NCI-H1930 (cell line): ENCODE measurements at regions not wholly inside any gene's neighbourhood (a gene's known extent, or its start where the extent isn't known, plus 50 kb on each side); places are given as distances from the start of the nearest gene placed in this dataset.

Experiments
- DNase-seq, 2 experiments: peaks; one replicate each; lab custom pipeline; 2025; lab: John Stamatoyannopoulos, UW

DNA sequence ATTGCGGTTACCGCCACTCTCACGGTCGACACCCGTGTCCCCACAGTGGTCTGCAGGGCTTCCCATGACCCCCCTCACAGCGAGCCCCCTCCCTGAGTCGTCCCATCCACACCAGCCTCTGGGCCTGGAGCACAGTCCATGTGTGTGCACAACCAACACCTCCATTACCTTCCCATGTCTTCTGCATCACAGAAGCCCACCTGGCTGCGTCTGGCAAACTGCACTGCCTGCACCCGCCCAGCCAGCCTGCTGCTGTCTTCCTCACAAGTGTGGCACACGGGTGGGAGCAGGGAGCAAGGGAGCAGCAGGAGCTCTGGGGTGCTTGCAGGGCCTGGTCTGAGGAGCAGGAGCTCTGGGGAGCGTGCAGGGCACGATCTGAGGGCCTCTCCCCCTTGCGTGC, 415.3 kb upstream of the IRX4 start:
- no peak for DNase-seq

DNA sequence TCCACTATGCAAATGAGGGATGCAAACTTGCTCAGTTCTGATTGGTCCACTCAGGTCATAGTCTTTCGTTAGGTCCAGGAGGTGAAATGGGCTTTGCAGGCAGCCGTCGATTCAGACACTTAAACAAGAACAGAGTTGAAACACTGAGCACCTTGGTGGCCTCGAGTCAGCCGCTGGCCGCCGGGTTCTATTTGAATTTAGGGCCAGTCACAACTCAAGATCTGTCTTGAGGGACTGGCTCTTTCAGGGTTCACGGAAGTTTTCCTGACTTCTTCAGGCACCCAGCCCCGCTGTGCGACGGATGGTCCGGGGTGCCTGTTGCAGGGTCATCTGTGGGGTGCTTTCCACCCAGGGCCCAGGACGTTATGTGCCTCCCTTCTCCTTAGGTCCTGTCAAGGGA, 412.8 kb upstream of the IRX4 start:
- DNase-seq: no peak

DNA sequence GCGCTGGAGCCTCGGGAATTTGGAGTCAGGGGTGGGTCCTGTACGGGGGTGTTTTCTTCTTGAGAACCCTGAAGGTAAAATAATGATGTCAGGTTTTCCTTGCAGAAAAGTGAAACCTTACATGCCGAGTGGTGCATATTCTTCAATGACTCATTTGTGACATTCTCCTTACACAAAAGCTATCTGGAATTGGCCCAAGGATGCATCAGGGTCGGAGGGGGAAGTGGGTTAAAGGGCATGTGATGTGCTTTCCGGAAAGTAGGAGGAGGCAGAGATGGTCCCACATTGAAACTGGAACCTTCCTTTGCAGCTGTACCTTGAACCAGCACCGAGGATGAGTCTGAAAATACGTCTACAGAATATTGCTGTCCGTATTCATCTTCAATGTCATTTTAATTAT, 411.2 kb upstream of the IRX4 start:
- DNase-seq: no peak

DNA sequence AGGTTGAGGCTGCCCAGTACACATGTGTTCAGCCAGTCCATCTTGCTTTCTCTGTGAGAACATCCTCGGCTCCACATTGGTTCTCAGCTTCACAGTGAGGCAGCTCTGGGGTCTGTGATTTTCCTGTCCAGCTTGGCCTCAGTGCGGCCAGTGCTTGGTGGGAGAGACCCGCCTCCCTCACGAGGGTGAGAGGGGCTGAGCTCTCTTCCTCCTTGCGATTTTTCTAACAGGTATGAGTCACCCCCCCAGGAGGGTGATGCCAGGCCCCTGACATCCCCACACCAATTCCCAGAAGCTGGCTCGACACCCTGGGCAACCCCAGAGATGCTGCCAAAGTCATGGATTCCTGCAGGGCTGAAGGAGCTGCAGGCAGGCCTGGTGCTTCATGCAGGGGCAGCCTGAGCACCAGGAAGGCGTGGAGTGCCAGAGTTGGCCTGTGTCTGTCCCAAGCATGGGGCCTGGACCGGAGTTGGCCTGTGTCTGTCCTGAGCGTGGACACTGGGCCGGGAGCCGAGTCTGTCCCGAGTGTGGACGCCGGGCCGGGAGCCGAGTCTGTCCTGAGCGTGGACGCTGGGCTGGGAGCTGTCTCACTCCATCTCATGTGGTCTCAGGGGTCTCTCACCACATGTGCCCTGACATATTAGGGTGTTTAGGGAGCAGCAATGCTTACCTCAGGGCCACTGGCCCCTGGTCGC, 408.6 kb upstream of the IRX4 start:
- no peak for DNase-seq

DNA sequence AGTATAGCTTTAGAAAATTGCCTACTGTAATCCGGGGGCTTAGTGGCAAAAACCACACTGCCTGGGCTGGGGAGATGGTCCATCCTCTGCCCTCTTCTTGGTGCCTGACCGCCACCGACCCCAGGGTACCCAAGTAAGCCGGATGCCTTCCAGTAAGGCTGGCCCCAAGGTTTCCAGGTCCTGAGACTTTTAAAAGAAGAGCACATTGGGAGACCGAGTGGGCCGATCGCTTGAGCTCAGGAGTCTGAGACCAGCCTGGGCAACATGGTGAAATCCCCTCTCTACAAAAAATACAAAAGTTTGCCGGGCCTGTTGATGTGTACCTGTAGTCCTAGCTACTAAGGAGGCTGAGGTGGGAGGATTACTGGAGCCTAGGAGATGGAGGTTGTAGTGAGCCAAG, 406.7 kb upstream of the IRX4 start:
- no peak for DNase-seq

DNA sequence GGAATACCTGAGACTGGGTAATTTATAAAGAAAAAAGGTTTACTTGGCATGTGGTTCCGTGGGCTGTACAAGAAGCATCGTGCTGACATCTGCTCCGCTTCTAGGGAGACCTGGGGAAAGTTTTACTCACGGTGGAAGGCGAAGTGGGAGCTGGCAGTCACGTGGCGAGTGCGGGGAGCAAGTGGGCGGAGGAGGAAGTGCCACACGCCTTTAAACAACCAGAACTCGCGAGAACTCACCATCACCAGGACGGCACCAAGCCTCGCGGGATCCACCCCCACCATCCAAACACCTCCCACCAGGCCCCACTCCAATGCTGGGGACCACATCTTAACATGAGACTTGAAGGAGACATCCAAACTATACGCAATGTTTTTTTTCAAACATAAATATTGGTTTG, 406.2 kb upstream of the IRX4 start:
- DNase-seq: no peak

DNA sequence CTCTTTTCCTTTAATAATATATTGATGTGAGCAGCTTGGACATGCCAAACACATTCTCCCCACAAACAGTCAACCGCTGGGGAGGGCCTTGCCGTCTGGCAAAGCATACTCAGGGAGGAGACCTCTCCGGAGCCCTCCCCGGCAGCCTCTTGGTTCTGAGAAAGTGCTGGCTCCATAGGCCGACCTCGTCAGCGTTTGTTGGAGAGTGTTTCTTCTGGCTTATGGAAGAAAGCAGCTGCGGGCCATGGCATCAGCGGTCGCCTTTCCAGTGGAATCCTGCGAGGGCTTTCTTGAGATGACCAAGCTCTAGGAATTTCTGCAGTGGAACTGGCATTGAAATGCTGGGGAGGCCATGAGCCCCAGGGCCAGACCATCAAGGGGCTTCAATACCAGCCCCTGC, 405.7 kb upstream of the IRX4 start:
- no peak for DNase-seq

DNA sequence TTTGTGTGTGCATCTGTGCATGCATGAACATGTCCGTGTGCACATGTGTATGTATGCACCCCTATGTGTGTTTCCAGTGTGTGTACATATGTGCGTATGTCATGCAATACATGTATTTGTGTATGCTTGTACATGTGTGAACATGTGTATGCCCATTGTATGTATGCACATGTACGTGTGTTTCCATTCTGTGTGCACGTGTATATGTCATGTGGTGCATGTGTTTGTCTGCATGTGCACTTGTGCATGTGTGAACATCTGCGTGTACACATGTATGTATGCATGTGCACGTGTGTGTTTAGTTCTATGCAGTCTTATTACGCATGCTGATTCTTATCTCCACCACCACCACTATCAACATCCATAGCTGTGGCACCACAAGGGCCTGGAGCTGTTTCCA, 403.5 kb upstream of the IRX4 start:
- no peak for DNase-seq

DNA sequence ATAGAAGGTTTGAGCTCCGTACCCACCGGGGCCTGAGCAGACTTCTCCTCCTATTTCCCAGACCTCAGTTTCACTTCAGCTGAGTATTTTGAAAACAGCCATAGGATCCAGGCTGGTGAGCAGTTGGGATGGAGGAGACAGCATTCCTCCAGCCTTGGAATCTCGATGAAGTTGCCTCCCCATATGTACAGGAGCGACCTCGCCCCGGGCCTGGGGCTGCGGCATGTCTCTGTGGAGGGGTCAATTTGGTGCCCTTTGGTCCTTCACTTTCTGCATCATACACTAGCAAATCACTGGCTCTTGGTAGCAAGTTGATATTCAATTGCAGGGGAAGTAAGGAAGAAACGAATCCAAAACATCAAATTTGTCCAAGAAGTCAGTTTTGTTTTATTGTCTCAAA, 402.0 kb upstream of the IRX4 start:
- DNase-seq: no peak

DNA sequence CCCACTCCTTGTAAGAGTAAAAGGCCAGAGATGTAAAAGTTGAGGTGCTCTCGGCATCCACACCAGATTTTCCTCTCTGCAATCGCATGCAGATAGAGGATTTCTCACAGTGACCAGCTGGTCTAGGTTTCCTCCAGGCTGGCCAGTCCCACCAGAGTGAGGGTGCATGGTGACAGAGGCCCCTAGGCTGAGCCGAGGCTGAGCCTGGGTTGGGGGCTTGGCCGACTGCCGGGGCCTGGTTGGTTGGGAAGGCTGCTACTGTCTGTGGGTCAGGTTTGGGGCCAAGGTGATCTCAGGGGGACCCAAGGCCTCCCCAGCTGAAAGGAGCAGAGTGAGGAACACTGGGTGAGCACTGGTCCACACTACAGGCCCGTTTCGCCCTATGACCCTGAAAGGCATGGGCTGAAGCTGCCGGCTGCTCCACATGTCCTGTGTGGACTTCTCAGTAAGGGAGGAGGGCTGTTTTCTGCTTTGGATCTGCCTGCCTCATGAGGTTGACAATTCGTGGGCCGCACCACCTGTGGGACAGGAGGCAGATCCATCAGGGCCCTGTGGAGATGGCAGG, 400.8 kb upstream of the IRX4 start:
- no peak for DNase-seq

DNA sequence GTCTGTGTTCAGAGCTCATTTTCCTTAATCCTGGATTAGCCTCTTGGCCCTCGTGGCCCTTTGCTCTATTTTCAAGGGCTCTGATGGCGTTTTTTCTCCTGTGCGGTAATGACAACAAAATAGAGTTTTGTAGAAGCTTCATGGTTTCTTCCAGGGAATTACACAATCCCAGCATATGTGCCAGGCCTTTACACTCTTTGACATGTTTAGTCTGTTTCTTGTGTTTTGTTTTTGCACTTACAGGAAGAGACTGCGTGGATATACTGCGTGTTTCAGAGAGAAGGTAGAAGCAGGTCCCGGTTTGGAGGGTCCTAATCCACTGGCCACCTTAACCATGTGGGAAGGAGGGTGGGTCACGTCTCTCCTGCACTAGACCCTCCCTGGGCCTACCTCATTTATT, 400.2 kb upstream of the IRX4 start:
- no peak for DNase-seq

DNA sequence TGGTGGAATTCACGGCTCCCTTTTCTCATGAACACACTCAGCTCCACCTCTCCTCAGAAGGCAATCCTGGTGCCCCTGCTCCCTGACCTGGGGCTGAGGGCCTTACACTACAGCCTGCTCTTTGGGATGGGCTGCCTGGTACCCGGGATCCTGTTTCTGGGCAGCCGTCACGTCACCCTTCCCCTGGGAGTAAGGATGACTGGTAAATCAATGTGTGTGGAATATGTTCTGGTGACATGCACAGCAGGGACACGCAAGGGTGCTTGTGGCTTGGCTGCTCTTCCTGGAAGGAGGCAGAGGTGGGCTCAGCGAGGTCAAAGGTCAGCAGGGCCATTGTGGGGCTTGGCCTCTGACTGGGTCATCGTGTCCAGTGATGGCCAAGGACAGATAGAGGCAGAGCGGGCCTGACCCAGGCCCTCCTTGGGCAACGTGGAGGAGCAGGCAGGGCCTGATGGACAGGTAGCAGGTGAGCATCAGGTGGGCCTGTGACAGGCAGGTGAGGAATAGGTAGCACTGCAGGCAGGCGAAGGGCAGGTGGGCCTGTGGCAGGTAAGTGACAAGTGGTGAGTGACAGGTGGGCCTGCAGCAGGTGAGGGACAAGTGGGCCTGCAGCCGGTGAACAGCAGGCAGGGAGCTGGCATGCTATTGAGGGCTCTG, 399.4 kb upstream of the IRX4 start:
- DNase-seq: no peak

DNA sequence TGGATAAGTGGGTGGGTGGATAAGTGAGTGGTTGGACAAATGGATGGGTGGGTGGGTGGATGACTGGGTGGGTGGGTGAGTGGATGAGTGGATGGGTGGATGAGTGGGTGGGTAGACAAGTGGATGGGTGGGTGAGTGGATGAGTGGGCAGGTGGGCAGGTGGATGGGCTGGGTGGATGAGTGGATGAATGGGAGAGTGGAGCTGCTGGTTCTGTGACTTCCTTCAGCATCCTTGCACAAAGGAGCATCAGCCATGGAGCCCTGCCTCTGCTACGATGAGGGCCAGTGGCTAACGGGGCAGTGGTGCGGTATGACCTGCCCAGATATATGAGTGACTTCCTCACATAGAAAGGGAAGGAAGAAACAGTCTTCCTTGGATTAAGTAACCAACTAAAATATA, 398.7 kb upstream of the IRX4 start:
- no peak for DNase-seq

DNA sequence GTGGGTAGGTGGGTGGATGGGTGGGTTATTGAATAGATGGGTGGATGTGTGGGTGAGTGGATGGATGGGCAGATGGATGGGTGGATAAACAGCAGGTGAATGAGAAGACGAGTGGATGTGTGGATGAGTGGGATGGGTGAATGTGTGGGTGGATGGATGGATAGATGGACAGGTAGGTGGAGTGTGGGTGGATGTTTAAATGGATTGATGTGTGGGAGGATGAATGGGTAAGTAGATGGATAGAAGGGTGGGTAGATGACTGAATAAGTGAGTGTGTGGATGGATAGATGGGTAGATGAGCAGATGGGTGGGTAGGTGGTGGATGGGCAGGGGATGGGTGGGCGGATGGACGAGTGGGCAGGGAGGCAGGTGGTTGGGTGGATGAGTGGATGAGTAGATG, 397.6 kb upstream of the IRX4 start:
- no peak for DNase-seq

DNA sequence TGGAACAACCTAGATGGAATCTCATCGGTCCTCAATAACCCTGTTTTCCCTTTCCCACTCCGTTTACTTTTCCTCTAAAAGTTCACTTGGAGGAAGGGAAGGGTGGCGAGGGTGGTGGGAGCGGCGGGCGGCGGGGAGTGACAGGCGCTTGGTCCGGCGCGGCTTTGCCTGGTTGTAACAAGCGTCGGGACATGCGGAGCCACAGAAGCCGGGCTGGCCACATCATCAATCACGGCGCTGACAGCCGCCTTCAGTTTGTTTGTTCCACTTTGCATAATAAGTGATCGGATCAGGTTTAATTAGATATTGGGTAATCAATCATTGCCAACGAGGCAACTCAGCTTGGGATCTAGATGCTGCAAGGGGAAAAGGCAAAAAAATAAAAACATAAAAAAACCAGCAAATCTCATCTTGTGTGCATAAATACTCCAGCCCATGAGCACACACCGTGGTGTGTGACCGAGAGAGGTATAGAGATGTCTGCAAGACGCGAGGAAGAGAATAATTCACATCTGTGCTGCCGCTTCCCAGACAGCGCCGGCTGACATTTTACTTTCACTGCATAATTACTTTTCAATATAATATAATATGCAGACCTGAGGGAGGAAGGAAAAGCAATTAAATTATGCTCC, 396.2 kb upstream of the IRX4 start:
- no peak for DNase-seq

DNA sequence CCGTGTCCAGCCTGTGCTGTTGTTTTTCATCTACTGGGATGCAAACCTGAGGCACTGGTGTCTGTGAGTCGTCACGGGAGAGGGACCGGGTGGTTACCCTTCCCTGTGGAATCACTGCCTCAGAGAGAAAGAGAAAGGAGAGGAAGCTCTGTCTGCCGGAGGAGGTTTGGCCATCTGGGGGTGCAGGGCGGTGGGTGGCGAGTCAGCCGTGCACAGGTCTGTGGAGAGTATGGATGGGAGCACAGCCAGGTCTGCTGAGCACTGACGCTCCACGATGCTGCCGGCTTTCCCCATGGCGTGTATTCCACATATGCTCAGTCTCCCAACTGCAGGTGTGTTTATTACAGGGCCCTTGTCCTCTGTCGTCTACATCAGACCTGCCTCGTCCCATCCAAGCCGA, 395.2 kb upstream of the IRX4 start:
- no peak for DNase-seq

DNA sequence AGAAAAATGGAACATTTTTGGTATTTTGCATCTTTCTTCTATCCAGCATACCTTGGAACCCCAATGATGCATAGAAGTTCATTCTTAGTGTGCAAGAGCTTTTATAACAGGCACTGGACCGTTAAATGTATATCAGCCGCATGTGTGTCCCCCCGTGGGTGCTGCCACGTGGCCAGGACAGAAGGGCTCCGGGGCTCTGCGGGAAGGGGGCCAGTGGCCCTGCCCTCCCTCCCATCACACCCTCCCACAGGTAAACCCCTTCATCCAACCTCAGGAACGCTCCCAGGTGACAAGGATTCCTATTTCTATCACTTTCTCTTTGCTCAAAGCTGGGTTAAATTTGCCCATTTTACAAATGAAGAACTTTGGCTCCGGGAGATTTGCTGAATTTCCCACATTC, 393.4 kb upstream of the IRX4 start:
- DNase-seq: no peak

DNA sequence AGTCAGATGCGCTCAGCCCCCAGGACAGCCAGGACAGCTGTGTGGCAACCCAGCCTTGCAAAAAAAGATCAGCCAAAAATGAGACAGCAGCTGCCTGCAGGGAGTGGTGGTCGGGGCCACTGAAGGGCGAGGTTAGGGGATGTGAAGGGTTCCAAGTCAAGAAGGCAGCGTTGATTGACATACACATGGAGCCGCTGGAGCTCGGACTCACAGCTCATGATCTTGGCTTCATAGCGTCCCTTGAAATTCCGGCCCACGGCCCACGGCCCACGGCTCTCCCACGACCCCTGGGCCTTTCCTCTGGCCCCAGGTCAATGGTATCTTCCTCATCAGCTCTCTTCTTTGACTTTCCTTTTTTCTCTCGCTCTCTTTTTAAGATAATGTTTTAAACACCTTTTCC, 390.0 kb upstream of the IRX4 start:
- DNase-seq: no peak

DNA sequence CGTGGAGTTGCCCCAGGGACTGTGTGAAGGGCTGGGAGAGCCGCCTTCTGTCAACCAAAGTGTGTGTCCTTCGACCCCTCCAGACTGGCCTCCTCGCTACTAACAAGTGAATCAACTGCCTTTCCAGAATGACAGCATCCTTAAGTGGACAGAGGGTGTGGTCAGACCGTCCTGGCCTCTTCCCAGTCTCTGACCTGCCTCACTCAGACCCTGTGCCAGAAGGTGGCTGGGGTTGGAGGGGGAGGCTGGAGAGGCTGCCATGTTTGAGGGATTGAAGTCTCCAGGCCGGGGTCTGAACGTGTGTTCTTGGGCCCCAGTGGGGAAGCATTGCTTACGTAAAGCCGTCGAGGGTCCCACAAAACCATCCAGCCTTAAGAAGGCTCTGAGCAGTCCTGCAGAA, 389.3 kb upstream of the IRX4 start:
- no peak for DNase-seq

DNA sequence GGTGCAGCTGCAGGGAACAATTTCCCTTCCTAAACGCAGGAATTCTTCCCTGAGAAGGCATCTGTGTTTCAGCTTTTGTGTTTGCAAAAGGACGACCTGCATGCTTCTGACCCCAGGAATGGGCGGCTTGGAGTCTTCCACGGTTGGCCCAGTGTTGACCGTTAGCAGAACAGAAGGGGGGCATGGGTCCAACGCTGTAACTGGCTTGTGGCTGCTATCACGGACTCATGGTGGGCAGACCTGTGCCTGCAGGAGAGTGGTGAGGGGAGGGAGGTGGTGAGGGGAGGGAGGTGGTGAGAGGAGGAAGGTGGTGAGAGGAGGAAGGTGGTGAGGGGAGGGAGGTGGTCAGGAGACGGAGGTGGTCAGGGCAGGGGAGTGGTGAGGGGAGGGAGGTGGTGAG, 388.6 kb upstream of the IRX4 start:
- no peak for DNase-seq

DNA sequence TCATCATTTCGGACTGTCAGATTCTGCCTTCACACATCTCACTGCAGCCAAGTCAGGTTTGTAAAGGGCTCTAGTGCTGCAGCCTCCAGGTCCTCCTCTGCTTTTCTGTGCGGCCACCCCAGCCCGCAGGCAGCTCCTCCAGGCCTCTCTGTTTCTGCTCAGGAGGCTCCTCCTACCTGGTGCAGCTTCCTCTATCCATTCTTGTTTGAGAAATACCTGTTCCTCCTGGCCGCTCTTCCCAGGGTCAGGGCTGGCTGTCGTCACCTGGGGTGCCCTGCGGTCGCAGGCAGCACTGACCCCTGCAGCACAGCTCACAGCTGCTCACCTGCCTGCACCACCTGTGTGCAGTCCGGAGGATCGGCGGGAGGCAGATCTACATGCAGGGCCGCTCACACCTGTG, 387.7 kb upstream of the IRX4 start:
- DNase-seq: no peak

DNA sequence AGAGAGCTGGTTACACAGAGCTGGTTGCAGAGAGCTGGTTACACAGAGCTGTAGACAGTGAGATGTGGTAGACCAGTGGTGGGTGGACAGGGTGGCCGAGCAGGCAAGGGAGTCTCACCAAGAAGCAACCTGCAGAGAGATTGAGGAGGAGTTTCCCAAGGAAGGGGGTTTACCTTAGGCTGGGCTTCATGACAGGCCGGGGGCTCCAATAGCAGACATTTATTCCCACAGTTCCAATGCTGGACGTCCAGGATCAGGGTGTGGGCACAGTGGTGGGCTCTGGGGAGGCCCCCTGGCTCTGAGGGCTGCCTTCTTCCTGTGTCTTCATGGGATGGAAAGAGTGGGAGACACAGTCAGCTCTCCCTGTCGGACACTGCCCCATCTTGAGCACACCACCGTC, 386.9 kb upstream of the IRX4 start:
- no peak for DNase-seq

DNA sequence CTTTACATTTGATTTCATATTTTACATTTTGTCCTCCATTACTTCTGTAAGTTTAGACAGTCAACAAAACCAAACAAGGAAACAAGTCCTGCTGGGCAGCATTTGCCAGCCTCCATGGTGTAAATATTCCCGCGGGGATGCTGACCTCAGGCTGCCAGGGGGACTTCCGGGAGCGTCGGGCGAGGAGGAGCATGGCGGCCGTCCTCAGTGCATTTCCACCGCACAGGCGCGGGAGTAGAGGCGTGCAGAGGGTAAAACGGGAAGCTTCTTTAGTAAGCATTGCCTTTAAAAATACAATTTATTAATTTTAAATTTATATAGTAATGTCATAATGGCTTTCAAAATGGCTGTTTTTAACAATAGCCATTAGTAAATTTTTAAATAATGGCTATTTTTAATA, 385.3 kb upstream of the IRX4 start:
- DNase-seq: no peak
